ENCODE measurements at regions not wholly inside any gene's neighbourhood (a gene's known extent, or its start where the extent isn't known, plus 50 kb on each side); places are given as distances from the start of the nearest gene placed in this dataset.

DNA sequence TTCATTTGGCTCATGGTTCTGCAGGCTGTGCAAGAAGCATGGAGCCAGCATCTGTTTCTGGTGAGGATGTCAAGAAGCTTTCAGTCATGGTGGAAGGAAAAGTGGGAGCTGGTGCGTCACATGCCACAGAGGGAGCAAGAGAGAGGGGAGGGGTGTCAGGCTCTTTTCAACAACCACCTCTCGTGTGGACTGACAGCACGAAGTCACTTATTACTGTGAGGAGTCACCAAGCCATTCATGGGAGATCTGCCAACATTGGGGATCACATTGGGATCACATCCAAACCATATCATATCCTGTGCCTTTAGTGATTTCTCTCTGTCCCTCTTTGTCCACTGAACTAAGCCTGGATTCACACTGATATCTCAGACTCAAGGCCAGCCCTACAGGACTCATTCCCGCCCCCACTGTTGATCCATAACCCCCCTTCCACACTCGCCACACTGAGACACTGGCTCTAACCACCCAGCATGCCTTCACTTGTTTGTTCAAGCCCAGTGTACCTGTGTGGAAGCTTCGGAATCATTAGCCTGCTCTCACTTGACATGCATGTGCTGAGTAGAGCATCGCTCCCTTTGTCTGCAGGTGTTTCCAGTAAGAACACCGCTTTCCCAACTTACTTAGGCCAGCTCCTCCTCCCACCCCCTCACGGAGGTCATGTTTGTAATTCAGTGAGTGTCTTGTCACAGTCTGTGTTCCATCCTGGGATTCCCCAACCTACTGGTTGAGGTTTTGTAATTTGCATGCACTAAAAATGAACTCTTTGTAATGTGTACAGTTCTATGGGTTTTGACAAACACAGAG lies 132.2 kb downstream of the KLF13 start:
- TF ChIP-seq, protein P1, sequence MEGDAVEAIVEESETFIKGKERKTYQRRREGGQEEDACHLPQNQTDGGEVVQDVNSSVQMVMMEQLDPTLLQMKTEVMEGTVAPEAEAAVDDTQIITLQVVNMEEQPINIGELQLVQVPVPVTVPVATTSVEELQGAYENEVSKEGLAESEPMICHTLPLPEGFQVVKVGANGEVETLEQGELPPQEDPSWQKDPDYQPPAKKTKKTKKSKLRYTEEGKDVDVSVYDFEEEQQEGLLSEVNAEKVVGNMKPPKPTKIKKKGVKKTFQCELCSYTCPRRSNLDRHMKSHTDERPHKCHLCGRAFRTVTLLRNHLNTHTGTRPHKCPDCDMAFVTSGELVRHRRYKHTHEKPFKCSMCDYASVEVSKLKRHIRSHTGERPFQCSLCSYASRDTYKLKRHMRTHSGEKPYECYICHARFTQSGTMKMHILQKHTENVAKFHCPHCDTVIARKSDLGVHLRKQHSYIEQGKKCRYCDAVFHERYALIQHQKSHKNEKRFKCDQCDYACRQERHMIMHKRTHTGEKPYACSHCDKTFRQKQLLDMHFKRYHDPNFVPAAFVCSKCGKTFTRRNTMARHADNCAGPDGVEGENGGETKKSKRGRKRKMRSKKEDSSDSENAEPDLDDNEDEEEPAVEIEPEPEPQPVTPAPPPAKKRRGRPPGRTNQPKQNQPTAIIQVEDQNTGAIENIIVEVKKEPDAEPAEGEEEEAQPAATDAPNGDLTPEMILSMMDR (IDR thresholded peaks at IDR 0.05), result no peak
- TF ChIP-seq EP300 (IDR thresholded peaks at IDR 0.05; ENCODE audit: low read depth), result no peak
- no peak for TF ChIP-seq POLR2A (IDR thresholded peaks at IDR 0.05)

Data from transverse colon (tissue), 3 donors.